HG03439 (cell line): ENCODE measurements at regions not wholly inside any gene's neighbourhood (a gene's known extent, or its start where the extent isn't known, plus 50 kb on each side); places are given as distances from the start of the nearest gene placed in this dataset.
"Not testable (repeated sequence)": the region's sequence is repeated elsewhere in the genome, so short reads cannot be mapped to it uniquely, and the experiment has no call there.

ENCODE experiments used
- ATAC-seq: cut with Tn5 transposase; IDR thresholded peaks from one replicate; pipeline ENCODE4 v1.9.1; 2021; ENCODE audit warnings: mild to moderate bottlenecking, moderate library complexity; ENCODE audit not compliant: unreplicated experiment

DNA sequence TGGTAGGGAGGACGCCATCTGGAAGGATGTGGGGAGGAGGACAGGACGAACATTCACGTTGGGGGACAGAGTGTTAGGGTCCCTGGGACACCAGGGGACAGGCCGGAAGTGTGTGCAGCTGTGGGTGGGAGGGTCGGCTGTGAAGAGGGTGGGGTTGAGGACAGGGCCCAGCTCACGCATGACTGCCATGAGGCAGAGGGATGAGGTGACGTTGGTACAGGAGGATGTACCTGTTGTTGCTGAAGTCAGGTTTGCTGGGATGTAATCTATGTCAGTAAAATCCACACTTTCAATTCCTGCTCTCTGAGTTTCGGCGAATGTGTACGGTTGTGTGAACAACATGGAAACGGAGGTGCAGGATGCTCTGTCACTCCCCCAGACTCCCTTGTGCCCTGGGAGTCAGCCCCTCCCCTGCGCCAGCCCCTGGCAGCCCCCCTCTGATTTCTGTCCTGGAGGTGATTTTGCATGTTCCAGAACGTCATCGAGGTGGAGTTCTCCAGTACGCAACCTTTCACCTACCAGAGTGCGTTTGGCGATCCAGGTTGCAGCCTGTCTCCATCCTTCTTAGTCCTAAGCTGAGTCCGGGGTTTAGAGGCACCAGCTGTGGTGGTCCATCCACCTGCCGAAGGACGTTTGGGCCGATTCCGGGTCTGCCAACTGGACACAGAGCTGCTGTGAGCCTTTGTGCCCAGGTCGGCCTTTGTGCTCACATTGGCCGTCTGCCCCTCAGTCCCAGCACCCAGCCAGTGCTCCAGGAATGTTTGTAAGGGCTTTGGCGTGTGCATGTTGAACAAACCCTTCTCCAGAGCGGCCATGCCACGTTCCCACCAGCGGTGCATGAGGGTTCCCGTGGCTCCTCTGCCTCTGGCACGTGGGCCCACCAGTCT lies 203.2 kb downstream of the NPIPB11 start:
- ATAC-seq, result not testable (repeated sequence)

- ATAC-seq, result not testable (repeated sequence)
Observed at GRCh38 chr16:29202642-29203041, 203.9 kb downstream of the NPIPB11 start.

DNA sequence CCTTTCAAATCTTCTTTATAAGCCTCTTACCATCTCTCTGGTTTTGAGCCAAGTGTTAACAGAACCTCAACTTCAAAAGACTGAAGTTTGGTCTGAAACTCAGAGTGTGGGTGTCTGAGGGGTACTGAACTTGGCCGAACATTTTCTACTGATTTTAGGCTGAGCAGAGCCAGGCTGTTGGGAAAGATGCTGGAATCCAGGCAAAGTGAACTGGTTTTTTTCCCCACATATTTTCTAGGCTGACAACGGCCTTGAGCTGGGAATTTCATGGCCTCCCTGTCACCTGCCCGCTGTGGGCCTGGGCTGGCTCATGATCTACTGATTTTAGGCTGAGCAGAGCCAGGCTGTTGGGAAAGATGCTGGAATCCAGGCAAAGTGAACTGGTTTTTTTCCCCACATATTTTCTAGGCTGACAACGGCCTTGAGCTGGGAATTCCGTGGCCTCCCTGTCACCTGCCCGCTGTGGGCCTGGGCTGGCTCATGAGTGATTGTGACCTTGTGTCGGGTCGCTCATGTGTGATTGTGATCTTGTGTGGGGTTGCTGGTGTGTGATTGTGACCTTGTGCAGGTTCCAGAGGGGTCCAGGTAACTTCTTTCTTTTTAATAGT lies 204.4 kb downstream of the NPIPB11 start:
- not testable (repeated sequence) for ATAC-seq

DNA sequence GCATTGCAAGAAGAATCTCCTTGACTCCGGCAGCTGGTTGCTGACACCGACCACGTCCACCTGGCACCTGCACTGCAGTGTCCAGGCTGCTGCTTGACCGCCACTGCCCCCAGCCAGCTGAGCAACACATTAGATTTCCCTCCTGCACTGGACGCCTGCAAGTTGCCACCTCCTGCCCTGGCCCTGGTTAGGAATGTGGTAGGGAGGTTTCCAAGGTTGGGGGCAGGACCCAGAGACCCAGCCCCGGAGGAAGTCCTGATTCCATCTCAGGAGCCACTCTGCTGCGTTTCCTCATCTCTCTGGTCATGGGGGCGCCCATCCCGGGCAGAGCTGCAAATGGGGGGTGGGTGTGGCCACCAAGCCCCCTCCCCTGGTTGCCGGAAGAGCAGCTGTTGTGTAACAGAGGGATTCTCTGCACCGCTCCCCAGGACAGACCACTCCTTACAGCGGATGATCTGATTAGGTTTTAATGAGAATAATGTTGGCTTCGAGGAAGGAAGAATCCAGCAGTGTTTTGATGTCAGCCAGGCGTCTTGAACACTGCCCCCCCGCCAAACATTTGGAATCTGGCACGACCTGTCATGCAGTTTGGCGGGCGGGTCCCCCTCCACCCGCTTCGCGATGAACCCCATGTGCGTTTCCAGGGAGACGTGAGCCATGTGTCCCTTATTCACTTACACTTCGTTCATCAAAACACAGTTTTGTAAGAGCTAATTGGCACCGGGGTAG lies 205.1 kb downstream of the NPIPB11 start:
- not testable (repeated sequence) for ATAC-seq

DNA sequence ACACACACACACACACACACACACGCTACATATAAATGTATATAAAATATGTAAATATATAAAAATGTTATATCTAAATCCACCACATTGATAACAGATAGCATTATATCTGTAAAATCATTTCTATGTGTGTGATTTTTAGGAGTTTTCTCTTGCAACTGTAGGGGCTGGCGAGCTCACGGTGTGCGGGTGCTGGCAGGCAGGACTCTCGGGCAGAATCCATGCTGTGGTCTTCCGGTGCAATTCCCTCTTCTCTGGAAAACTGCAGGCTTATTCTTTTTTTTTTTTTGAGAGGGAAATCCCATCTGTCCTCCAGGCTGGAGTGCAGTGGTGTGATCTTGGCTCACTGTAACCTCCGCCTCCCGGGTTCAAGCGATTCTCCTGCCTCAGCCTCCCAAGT lies 205.8 kb downstream of the NPIPB11 start:
- not testable (repeated sequence) for ATAC-seq

GRCh38 chr16:29200135-29200601 lies 206.3 kb downstream of the NPIPB11 start:
- not testable (repeated sequence) for ATAC-seq

- ATAC-seq, result not testable (repeated sequence)
Observed at GRCh38 chr16:29199626-29200025, 206.9 kb downstream of the NPIPB11 start.

DNA sequence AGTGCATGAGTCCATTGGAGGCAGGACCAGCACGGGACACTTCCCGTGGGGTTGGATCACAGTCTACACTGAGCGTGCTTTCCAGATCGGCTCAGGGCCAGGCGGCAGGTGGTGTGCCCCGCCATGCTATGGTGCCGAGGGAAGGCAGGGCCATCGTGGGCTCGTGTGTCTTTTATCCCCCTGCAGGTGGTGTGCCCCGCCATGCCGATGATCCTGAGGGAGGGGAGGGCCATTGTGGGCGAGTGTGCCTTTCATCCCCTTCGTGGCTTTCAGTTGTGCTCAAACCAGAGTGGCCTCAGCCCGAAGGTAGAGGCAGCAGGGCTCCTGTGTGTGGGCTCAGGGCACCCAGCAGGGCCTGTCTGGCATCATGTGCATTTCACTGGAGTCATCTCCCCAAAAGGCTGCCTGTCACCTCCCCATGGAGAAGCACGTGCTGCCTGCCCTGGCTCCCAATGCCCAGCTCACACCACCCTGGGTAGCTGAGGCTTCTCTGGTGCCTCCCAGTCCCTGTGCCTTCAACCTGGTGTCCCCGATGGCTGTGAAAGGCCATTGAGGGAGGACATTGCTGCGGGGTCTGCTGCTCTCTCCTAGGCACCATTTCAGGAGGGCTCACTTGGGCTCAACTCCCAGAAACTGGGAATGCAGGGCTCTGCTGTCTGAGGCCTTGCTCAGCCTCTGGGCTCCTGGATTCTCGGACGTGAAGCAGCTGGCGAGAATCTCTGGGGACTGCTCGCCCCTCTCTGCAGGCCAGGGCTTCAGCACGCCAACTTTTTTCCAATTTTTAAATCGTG lies 207.6 kb downstream of the NPIPB11 start:
- ATAC-seq, result no peak

- ATAC-seq, result no peak
Observed at GRCh38 chr16:29198231-29198630, 208.3 kb downstream of the NPIPB11 start.

GRCh38 chr16:29197494-29198100 lies 208.9 kb downstream of the NPIPB11 start:
- ATAC-seq, result not testable (repeated sequence)

- ATAC-seq, result not testable (repeated sequence)
Observed at GRCh38 chr16:29196746-29197145, 209.8 kb downstream of the NPIPB11 start.

- not testable (repeated sequence) for ATAC-seq
Observed at GRCh38 chr16:29195116-29195872, 210.4 kb downstream of the LAT start.

DNA sequence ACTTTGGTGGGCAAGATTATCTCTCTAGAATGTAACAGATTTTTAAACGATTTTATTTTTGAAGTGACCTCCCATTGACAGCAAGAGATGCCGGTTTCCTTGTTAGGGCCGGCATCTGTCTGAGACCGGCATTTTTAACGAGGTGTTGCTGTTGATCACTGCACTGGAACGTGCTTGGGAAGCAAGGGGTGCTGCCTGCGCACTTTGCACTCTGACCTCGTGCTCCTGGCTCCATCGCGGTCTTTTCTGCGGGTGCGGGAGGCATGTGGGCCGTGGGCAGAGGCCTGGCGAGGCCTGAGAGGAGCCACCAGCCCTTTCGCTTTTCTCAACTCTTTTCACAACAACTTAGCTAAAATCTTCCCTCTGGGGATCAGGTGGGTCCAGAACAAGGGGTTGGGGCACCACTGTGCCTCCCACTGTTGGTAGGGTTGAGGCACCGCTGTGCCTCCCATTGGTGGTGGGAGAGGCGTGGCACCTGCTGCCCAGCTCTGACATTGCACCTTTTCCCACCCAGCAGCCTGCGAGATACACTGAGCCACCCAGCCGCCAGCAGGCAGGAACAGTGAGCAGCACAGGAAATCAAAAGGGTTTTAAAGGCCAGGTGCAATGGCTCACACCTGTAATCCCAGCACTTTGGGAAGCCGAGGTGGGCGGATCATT lies 209.5 kb downstream of the LAT start:
- not testable (repeated sequence) for ATAC-seq

DNA sequence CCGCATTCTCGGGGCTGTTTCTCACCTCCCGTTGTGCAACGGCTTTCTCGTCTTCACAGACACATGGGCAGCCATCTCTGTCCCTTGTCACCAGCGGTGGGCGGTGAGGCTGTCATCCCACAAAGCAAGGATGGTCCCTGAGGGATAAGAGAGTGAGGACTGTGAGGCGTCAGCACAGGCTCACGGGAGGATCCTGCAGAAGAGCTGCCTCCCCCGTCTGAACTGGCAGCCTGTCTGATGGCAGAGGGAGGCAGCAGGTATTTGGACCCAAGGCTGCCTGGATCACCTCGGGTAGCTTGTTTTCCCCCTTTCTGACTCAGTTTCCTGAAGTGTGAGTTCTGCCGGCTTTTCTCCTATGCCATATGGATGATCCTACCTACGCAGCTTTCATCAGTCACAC lies 208.8 kb downstream of the LAT start:
- not testable (repeated sequence) for ATAC-seq

- not testable (repeated sequence) for ATAC-seq
Observed at GRCh38 chr16:29193248-29193574, 208.4 kb downstream of the LAT start.

DNA sequence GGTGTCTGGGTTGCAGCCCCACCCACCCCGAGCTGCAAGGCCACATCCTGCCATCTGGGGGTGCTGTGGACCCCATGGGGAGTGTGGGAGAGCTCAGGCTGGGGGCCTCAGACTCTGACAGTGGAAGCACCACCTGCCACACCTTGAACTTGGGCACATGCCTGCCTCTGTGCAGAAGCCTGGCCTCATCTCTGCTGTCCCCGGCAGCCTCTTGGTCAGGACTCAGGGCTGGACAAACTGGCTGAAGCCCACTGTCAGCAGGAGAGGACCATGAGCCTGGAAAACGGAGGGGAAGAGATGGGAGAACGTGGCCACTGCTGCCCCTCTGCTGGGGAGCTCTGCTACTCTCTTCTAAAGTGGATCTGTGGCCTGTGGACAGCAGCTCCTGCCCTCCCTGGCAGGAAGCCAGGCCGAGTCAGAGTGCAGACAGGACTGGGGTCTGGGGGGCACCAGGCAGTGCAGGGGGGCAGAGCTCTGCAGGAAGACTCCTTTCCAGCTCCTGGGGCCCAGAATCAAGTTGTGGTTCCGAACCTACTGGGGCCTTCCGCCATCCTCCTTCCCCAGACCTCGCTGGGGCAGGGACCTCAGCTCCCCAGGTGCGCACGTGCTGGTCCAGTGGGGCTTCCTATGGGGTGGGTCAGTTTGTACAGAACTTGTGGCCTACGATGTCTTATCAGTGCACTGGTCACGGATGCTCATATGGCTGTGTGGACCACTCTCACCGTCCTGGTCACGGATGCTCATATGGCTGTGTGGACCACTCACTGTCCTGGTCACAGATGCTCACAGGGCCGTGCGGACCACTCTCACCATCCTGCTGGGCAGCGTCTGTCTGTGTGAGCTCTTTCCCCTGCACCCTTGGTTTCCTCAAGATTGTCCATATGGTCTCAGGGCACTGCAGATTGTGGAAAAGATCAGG lies 207.7 kb downstream of the LAT start:
- no peak for ATAC-seq

DNA sequence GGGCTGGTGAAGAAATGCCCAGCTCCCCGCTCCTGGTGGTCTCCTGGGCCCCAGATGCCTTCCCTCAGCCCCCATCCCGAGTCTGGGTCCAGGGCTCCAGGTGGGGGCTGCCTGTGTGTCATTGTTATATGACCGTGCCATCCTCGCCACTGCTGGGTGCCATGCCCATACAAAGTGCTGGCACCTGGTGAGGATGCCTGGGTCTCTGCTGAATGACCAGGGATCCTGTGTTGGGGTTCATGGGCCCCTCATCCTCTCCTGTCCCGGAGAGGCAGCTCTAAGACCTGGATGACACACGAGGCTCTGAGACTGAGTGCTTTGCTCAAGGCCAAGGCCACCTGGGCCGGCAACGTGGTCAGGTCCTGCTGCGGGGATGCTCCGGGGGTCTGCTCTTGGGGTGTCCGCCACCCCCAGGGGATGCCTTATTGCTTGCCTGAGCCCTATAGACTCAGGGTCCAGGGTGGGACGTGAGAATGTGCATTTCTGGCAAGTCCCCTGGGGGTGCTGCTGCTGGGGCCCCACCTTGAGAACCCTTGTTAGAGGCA lies 206.9 kb downstream of the LAT start:
- ATAC-seq, result not testable (repeated sequence)
